ENCODE measurements at regions not wholly inside any gene's neighbourhood (a gene's known extent, or its start where the extent isn't known, plus 50 kb on each side); places are given as distances from the start of the nearest gene placed in this dataset.

DNA sequence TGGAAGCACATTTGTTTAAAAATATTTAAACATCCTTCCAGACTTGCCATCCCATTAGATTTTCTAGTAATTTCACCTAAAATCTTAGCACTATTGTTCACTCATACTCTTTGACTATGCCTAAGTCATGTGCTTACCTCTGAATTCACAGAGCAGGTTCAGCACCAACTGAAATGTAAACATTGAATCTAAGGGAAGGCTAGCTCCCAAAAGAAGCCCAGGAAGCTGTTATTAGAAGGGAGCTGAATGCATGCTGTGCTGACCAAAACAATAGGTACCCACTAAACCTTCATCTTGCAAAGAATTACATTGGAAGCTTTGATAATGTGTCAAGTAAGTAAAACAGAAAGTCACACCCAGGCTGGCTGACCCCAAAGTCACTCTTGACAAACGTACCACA lies 571.3 kb downstream of the GABRG2 start:
- TF ChIP-seq, protein P1, sequence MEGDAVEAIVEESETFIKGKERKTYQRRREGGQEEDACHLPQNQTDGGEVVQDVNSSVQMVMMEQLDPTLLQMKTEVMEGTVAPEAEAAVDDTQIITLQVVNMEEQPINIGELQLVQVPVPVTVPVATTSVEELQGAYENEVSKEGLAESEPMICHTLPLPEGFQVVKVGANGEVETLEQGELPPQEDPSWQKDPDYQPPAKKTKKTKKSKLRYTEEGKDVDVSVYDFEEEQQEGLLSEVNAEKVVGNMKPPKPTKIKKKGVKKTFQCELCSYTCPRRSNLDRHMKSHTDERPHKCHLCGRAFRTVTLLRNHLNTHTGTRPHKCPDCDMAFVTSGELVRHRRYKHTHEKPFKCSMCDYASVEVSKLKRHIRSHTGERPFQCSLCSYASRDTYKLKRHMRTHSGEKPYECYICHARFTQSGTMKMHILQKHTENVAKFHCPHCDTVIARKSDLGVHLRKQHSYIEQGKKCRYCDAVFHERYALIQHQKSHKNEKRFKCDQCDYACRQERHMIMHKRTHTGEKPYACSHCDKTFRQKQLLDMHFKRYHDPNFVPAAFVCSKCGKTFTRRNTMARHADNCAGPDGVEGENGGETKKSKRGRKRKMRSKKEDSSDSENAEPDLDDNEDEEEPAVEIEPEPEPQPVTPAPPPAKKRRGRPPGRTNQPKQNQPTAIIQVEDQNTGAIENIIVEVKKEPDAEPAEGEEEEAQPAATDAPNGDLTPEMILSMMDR (IDR thresholded peaks at IDR 0.05) = no peak
- TF ChIP-seq EZH2 (IDR thresholded peaks at IDR 0.05; ENCODE audit: borderline replicate concordance, insufficient read depth, low read depth, low read length, poor library complexity, severe bottlenecking) = no peak

All from B cell (primary cell).